GM21786 (cell line): ENCODE measurements at regions not wholly inside any gene's neighbourhood (a gene's known extent, or its start where the extent isn't known, plus 50 kb on each side); places are given as distances from the start of the nearest gene placed in this dataset.

ENCODE experiments used
- ATAC-seq: cut with Tn5 transposase; IDR thresholded peaks from one replicate; pipeline ENCODE4 v1.9.1; 2021; ENCODE audit not compliant: unreplicated experiment

- ATAC-seq: no peak
Measured at GRCh38 chr4:177041356-177041755, 248.6 kb upstream of the VEGFC start.

- peak; percentile 79 for ATAC-seq
Measured at GRCh38 chr4:177047070-177047850, 254.5 kb upstream of the VEGFC start.

- ATAC-seq: no peak
Measured at GRCh38 chr4:177047851-177048174, 255.1 kb upstream of the VEGFC start.

GRCh38 chr4:177051473-177052060 is 258.1 kb upstream of the NEIL3 start:
- peak; percentile 88 for ATAC-seq

DNA sequence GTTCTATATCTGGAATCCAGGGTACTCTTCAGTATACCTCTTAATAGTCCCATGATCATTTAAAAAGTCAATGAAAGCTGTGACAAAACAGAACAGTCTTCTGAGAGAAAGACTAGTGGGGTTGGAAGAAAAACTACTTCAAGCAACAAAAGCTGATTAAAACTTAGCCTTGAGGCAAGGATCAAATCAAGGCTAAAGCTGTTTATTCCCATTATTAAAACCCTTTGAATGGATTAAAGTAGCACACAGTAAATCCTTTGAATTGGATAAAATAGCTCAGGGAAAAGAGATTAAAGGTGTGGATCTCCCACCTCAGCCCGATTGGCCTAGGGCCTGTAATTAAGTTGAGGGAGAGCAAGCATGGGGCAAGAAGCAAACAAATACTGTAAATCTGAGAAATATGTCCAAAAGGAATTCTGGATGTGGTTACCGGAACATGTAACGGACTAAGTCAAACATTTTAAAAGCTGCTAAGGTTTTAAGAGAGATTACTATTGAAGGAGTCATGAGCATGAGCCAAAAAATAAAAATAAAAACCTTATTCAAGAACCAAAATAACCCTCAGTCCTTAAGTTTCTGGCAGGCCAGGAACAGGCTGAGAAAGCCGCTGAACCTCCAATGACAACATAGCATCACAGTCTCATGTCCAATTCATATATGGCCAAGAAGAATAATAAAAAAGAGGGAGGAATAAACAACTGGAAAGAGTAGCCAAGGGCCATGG is 257.3 kb upstream of the NEIL3 start:
- no peak for ATAC-seq

DNA sequence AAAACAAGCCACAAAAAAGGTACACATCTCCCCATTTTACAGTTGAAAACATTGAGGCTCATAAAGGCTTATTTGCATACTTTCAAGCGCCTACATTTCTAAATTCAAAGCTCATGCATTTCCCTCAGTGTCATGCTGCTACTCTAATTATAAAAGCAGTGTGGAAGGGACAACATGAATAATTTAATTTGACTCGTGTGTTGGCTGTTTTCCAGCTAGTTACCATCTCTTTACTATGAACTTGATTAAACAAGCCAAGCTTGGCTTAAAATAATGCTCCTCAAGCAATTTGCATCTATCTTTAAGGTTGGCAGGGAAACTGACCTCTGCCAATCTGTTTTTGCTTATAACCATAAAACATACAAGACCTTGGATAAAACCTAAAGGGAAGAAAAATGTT is 252.5 kb upstream of the NEIL3 start:
- ATAC-seq: no peak

DNA sequence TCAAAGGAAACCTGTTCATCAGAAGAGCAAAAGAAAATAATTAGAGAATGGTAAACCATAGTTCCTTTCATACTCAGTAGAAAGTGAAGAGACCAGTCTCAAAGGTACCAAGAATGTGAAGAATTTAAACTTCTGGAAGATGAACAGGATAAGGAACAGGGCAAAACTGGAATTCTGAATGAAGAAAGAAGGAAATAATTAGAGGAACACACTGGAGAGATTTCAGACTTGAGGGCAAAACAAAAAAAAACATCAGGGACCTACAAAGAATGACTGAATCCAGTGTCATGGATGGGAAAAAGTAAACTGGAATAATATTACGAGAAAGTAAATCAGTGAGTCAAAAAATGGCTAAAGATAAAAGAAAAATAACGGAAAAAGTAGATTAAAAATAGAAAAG is 245.6 kb upstream of the NEIL3 start:
- no peak for ATAC-seq

GRCh38 chr4:177064729-177065394 is 244.8 kb upstream of the NEIL3 start:
- ATAC-seq: no peak

- no peak for ATAC-seq
Measured at GRCh38 chr4:177066746-177067145, 242.9 kb upstream of the NEIL3 start.

GRCh38 chr4:177070533-177071058 is 239.1 kb upstream of the NEIL3 start:
- ATAC-seq: no peak

GRCh38 chr4:177077095-177077971 is 232.3 kb upstream of the NEIL3 start:
- ATAC-seq: no peak

GRCh38 chr4:177079327-177079726 is 230.3 kb upstream of the NEIL3 start:
- ATAC-seq: no peak

DNA sequence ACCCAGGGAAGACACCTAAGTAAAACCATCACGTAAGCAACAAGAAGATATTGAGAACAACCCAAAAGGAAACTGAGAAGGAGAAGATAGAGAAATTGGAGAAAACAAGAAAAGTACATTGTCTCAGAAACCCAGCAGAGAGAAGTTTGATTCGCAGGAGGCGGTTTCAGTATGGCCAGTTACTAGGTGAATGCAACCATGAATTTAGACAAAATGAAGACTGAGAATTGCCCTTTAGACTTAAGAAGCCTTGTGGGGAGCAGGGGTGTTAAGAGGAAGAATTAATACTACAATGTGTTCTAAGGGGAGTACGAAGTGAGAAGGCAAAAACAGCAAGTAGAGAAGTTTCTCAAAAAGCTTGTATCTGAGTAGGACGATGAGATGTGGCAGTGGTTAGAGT is 229.3 kb upstream of the NEIL3 start:
- ATAC-seq: peak; percentile 49

DNA sequence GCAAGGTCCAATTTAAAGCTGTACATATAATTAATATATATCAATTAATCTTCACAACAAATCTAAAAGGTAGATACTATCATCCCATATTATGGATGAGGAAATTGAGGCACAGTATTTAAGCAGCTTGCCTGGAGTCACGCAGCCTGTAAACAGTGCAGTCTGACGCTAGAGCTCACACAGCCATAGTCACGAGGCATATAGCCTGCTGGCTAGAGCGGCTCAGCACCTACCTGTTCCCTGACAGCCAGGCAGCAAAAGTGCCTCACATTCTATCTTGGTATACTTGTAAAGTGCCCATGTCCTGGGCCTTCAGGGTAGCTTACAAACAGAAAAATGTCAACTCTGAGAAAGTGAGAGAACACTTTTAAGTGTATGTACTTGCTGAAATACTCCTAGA is 222.6 kb upstream of the NEIL3 start:
- no peak for ATAC-seq

DNA sequence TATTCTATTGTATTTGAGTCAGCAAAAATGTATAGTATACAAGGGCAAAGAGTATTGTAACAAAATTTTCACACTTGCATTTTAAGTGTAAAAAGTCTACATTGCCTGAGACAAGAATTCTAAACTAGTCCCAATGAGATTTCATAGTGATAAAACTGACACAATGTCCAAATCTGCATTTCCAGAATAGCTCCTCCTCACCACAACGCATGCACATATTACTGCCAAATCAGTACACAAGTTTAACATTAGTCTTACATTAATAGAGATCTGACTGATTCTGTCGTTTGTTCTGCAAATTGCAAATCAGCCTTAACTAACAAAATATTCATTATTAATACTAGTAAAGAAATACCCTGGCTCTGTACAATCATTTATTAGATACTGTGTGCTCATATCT is 222.2 kb upstream of the NEIL3 start:
- no peak for ATAC-seq

GRCh38 chr4:177091515-177091914 is 218.2 kb upstream of the NEIL3 start:
- no peak for ATAC-seq

DNA sequence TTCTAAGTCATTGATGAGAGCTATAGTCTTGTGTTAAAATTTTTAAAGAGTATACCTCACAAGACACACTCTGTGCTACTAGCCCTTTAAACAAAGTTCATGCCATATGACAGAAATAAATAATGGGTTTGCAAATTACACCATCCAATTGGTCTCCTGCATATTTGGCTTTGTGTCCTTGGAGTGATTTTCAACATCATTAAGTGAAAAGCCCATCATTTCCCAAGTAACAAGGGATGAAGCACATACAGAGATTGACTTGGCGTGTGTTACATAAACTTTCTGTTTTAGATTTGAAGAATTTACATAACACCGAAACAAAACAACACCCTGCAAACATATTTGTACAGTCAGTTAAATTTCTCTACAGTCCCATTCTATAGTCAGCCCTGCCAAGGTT is 216.9 kb upstream of the NEIL3 start:
- ATAC-seq: no peak

GRCh38 chr4:177093964-177094363 is 215.7 kb upstream of the NEIL3 start:
- no peak for ATAC-seq

DNA sequence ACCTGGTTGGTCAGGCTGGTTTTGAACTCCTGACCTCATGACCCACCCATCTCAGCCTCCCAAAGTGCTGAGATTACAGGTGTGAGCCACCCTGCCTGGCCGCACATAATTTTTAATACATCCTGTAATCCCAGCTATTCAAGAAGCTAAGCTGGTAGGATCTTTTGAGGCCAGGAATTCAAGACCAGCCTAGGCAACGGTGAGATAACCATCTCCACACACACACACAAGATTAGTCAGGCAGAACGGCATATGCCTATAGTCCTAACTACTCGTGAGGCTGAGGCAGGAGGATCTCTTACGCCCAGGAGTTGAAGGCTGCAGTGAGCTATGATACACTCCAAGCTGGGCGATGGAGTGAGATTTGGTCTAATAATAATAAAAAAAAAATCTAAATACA is 212.4 kb upstream of the NEIL3 start:
- no peak for ATAC-seq

- no peak for ATAC-seq
Measured at GRCh38 chr4:177099211-177099610, 210.5 kb upstream of the NEIL3 start.

DNA sequence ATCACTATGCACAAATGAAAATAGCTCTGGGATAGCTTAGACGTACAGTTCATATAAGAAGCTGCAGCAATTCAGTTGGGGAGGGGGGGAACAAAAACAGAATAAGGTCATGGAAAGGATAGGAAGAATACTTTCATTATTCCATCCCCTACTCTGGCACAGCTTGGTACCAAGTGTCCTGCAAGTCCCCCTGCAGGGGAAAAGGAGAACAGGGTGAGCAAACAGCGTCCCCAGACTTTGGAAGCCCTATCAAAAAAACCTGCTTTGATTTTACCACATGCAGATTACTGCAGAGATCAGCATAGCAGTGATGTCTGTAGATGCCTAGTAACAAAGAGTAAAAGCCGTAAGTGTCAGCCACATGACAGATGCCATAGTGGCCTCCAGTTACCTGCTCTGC is 209.4 kb upstream of the NEIL3 start:
- no peak for ATAC-seq
